HG03095 (cell line): ENCODE measurements at regions not wholly inside any gene's neighbourhood (a gene's known extent, or its start where the extent isn't known, plus 50 kb on each side); places are given as distances from the start of the nearest gene placed in this dataset.
A peak's percentile ranks its signal among the peaks of the same experiment; 100 is the strongest.

Source experiments
- ATAC-seq: cut with Tn5 transposase; IDR thresholded peaks from one replicate; pipeline ENCODE4 v1.9.1; 2021; ENCODE audit warnings: moderate library complexity; ENCODE audit not compliant: unreplicated experiment

DNA sequence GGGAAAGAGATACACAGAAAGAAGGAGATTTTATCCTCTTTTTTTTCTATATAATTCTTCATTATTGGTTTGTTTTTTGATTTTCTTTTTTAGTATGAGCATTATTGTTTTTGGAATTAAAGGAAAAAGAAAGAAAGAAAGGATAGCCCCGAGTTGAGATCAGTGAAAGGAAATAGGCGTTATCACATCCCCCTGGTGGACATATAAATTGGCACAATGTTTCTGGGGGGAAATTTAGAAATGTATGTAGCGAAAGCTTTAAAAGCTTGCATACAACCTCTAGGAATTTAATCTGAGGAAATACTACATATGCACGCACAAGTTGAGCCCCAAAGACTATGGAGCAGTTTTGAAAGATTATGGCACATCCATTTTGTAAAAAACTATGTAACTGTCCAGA lies 226.3 kb upstream of the LDB2 start:
- no peak for ATAC-seq

DNA sequence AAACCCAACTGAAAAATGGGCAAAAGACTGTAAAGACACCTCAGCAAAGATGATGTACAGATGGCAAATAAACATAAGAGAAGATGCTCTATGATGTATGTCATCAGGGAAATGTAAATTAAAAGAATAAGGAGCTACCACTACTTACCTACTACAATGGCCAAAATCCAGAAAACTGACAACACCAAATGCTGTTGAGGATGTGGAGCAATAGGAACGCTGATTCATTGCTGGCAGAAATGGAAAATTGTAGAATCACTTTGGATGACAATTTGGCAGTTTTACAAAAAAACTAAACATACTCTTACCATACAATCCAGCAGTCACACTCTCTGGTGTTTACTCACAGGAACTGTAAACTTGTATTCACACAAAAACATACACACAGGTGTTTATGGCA lies 222.3 kb upstream of the LDB2 start:
- ATAC-seq: no peak

DNA sequence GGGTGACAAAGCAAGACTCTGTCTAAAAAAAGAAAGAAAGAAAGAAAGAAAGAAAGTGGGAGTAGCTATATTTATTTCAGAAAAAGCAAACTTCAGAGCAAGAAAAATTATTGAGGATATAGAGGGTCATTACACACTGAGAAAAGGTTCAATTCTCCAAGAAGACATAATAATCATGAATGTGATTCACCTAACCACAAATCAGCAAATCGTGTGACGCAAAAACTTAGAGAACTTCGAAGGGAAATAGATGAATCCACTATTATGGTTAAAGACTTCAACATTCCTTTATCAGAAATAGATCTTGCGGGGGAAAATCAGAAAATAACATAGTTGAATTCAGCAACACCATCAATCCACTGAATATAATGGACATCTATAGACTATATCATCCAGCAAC lies 219.3 kb upstream of the LDB2 start:
- no peak for ATAC-seq

DNA sequence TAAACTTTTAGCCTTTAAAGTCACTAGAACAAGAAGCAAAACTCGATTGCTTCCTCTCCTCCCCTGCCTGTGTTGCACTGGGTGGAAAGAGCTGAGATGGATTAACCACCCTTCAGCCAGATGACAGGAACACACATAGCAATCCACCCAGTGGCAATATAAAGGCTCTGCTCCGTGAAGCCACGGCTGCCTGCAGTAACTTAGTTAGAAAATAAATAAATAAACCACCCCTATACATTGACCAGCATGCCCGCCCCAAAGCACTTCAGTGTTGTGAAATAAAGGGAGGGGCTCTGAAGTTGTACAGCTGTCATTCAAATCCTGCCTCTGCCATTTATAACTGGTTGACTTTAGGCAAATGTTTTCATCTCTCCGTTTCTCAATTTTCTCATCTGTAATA lies 217.1 kb upstream of the LDB2 start:
- ATAC-seq: no peak

DNA sequence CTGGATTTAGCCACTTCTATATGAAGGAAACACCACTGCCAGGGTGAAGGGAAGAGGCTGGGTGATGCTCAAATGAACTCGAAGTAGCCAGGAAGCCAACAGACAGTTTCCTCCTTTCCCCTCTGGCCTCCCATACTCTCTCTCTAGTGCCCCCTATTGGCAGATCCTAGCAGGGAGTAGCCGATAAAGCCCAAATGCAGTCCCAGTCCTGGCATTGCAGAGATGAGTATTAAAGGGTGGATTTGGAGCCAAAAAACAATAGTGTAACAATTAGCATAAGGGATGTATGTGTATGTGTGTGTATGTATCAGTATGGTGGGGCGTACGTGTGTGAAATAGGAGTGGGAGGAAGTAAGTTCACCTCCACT lies 213.8 kb upstream of the LDB2 start:
- no peak for ATAC-seq

DNA sequence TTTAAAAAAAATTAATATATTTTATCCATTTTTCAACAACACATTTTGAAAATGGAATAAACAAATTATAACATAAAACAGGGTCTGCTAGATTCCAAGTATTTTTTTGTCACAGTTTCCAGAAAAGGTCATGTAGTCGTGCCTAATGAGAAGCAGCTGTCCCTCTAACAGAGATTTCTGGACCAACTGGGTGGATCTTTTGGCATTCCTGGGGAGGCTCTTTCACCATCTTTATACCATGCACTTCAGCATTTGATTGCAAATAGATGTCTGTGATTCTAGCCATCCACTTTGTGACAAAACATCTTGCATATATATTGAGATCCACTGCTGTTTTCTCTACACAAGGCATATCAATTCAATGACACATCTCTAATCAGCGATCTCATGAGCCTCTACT lies 210.7 kb upstream of the LDB2 start:
- ATAC-seq: no peak

DNA sequence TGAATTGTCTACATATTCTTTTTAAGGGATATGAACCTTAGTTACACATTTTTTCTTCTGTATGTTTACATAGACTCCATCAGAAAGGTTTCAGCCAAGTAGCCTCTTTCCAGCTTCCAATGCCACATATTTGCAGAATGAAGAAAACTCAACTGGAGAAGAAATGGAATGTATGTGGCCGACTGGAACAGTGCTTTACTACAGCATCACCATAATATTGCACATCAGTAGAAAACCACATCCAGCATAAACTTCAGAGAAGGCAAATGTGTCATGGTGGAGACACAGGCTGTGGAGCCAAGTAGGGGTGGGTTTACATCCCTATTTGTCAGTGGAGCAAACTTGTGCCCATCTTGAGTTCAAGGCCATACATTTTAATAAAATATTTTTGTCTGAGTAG lies 204.8 kb upstream of the LDB2 start:
- ATAC-seq: no peak

DNA sequence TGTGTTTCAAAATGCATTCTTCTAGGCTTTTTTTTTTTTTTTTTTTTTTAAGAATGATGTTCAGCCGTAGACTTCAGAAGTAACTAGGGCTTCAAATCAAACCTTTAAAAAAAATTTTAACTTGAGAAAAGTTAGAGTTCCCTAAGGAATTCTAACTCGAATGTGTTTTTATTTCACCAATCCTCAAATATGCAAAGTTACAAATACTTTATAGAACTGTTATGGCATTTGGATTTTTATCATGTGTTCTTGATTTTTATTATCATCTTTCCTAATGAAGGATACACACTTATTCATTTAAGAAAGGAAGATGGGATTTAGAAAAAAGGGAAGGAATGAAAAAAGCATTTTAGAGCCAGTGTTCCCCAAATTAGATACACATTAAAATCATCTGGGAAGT lies 200.6 kb upstream of the LDB2 start:
- no peak for ATAC-seq

DNA sequence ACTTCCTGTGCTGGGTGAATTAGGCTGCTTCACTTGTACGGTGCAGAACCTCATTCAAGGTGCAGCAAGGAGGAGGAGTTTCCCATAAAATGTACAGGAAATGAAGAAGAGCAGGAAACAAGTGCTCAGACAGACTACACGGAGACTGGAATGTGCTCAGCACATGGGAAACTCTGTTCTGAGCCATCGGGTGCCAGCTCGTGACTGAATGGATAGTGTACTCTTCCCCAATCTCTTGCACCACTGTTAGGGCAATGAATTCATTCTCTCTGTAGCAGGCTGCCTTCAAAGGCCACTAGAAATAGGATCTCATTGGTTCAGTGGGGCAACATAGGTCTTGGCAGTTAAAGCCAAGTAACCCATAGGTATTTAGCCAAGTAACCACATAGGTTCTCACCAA lies 200.0 kb upstream of the LDB2 start:
- no peak for ATAC-seq

DNA sequence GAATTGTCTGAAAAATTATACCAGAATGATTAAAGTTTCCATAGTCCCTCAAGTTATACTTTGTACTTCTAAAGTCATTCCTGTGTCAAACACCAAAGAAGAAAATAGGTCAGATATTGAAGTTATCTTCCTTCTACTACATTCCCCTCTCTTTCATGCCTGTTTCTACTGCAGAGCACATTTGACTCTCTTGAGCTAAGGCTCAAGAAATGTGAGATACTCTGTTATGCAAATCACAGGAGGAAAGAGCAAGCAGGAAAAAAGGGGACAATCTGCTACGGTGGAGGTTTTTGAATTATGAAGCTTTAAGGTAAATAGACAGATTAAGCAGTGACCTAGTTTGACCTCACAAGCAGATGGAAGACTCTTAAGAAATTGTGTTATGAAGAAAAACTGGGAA lies 198.9 kb upstream of the LDB2 start:
- no peak for ATAC-seq

DNA sequence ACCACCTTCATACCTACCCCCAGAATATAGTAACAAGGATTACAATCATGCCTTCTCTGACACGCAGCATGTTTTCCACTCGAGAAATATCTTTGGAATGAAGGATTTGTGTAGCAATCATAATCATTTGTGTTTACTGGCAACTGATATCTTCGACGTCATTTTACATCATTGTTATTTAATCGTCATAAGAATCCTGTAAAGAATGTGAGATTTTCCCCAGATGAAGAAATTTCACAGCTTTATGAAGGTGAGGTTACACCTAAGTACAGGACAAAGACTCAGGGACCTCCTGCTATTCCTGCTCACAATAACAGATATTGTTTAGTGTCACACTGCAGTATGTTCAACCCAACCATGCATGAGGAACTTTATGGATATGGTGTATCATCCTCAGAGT lies 198.2 kb upstream of the LDB2 start:
- ATAC-seq: no peak

DNA sequence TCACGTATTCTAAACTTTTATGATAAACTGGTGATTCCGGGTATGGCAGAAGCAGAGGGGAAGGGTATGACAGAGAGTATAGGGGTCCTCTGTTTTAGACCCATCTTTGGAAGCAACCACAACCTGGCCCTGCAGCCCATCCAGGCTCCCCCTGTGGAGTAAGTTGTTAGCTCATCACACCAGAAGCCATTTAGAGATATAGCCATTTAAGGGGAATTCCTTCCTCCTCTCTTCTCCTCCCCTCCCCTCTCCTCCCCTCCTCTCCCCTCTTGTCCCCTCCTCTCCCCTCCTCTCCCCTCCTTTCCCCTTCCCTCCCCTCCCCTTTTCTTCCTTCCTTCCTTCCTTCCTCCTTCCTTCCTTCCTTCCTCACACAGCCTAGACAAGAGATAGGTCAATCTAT lies 197.3 kb upstream of the LDB2 start:
- ATAC-seq: no peak

DNA sequence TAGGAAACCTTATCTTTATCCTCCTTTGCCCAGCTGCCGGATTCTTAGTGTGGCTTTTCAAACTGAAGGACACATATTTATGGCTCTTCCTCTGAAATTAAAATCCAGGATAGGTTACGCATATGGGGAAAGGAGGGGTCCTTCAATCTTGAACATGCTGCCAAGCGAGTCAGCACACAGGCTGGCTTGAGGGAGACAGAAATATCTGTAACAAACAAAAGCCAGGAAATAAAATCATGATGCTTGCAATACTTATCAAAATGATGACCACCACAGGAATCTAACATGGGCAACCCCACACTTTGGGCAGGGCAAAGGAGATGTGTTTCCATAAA lies 196.4 kb upstream of the LDB2 start:
- no peak for ATAC-seq

DNA sequence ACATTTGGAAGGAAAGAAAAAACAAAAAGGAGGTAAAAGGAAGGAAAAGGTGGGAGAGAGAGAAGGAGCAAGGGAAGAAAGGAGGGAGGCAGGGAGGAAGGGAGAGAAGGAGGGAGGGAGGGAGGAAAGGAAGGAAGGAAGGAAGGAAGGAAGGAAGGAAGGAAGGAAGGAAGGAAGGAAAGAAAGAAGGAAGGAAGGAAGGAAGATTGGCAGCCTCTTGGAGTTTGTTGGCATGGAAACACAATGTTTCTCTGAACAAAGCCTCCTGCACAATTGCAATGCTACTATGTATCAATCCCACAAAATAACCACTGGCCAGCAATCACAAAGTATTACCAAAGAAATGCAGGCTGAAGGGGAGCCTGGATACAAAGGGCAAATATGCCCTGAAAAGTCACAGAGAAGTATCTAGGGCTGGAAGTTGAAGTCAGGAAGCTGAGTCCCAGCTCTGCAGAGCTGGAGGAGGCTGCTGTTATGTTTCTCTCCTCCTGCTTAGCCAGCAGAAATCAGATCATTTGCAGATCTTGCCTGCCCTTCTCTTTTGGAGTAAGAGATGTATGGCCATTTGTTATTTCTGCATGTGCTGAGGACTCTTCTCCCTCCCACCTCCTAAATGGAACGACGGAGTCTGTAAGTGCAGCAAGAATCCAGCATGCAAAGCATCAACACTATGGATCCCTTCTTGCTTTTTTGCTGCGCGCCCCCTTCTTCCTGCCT lies 195.9 kb upstream of the LDB2 start:
- no peak for ATAC-seq

DNA sequence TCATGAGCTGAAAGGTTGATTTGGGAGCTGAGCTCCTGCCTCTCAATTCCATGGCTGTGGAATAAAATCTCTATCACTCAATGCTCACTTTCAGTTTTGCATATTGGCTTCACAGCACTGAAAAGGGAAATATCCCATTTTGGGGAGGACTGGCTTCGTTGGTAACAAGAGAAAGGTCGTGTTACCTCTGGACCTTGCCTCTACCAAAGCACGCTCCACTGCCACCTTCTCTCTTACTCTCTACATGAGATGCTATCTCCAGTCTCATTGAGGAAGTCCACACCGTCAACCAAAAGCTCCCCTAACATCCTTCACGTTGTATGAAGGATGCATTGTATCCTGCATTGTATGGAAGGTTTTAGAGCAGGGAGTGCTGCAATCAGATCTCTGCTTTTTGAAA lies 195.0 kb upstream of the LDB2 start:
- ATAC-seq: peak; percentile 11

DNA sequence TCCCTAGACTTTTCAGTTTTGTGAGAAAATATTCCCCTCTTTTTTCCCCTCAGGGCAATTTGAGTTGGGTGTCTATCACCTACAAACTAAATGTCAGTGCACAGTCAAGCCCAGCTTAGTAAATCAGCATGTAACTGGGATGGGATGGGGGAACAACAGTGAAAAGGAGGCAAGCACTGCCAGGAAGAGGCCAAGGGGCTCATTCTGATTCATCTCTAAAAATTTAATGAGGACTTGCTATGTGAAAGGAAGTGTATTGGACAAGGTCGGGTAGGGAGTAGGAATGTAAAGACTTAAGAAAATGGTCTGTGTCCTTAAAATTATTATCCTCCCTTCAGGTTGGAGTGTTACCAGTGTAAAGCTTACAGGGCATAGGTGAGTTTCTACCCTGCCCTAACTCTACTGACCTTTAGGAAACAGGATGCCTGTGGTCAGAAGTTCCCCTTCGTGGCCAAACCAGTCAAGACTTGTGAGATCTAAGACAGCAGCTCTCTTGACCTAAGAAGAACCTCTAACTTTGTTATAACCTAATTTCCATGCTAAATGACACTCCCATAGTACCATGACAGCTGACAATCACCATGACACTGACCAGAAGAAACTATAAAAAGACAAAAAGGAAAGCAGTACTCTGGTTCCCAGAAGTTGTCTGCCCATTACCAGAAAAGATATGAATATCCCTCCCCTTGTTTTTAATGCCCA lies 194.4 kb upstream of the LDB2 start:
- ATAC-seq: peak; percentile 86

DNA sequence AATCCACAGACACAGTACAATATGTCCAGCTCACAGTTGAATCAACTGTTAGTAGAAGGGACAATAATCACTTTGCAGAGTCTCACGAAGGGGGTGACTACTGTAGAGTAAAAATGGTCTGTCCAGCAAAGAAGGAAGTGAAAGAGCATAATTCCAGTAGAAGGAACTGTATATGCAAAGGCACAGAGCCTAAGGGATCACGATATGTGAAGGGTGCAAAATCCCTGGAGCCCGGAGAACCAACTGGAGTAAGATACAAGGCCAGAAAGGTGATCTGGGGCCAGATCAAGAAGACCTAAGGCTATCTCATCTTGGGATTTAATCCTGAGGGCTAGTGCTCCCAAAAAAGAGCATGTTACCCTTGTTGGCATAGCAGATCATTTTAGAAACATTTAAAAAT lies 192.7 kb upstream of the LDB2 start:
- no peak for ATAC-seq

DNA sequence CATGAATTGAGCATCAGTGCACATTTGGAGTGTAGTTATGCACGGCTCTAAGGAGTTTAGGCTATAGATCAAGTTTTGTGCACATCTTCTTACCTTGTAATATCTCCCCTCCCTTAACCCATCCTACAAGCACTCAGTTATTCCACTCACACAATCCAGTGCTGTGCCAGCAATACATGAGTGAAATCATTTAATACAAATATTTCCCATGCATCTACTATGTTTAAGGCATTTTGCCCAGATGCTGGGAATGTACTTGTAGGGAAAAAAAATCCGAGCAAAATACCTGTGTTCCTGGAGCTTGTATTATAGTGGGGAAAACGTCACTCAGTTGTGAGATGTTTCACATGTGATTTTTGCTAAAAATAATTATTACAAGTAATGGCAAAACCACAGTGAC lies 191.6 kb upstream of the LDB2 start:
- no peak for ATAC-seq

DNA sequence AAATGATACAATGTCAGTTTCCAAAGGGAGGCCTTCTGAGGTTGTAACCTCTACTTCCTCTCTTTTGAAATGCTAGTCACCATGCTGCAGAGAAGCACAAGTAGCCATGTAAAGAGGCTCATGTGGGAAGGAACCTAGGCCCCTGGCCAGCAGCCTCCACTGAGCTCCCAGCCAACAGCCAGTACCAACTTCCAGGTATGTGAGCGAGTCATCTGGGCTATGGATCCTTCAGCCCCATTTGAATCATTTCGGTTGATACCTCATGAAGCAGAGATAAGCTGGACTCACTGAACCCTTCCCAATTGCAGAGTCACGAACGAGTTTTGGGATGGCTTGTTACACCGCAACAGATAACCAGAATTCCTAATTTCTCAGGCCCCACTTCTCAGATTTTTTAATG lies 187.0 kb upstream of the LDB2 start:
- ATAC-seq: no peak

DNA sequence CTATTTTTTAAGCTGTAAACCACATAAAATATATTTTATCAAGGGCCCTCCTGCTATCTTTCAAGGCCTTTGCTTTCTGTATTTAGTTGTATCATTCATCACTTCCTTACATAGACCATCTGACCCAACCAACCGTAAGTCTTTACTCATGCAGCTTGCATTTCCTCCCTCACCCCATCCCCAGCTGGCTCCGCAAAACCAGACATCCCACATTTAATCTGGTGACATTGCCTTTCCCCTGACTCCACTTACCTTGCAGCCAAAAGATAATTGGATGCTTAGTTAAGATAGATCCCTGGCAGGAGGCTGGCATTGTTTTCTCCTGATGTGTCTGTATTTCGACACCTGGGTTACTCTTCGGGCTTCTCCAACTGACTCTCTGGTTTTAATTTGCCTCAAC lies 183.7 kb upstream of the LDB2 start:
- no peak for ATAC-seq

DNA sequence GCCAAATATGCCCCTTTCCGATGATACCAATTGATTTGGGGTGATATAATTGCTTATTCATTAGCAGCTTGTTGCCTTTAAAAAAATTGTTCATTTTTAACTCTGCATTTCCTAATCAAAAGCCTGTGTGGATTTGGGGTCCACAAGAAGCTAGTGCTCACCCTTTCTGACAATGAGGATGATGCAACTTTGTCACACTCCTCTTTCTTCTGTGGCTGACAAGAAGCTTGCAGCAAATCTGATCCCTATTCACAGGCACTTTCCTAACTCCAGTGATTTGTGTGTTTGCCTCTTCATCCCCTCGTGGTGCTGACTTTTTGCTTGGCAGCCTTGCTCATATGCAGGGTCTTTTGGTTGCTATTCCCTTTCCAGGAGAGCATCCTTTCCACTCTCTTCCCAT lies 182.7 kb upstream of the LDB2 start:
- no peak for ATAC-seq

DNA sequence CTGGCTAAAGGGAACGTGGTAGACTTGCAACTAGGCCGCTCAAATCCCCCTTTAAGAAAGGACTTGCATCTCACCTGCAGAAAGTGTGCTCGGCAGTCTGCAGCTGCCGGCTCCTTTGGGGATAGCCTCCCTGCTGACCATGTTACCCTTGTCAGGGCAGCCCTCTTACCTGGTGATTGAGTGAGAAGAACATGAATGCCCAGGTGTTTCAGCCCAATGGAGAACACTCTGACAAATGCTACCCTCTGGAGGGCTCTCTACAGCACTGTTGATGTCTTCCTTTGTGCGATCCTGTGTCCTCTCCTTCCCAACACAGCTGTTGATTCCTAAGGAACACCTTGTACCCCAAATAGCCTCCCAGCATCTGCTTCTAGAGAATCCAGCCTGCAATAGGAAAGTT lies 178.7 kb upstream of the LDB2 start:
- ATAC-seq: no peak

DNA sequence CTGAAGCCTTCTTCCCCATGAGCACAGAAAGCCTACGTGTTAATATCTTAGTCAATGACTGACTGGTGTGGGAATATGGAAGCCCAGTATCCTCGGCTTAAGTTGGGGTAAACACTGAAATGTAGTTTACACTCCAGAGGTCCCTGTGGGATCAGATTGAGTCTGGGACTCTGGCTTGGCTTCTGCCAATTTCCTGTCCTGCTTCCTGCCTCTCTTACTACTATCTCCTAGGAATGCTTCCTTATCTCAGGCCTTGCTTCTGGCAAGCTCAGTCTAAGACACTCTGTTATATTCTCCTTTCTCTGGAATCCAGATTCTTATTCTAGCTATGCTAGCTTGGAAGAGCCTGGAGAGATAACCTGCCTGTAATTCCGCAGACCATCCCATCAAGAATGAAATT lies 174.0 kb upstream of the LDB2 start:
- ATAC-seq: no peak
